Naive thymus-derived CD8-positive, alpha-beta T cell (primary cell): ENCODE measurements at regions not wholly inside any gene's neighbourhood (a gene's known extent, or its start where the extent isn't known, plus 50 kb on each side); places are given as distances from the start of the nearest gene placed in this dataset.

Source experiments
- ATAC-seq, 2 donors: fragments of 150-1000 bp; cut with Tn5 transposase in 1 of 2; sonication (Bioruptor Pico), chemical (Tn5 transposase) in 1 of 2; 1 replicate in 1 of 2; 2 replicates in 1 of 2; pipeline ENCODE4 v1.10.0; 2021; ENCODE audit warnings: mild to moderate bottlenecking in 2 of 2, moderate library complexity in 2 of 2
- POLR2A ChIA-PET: fragments of 350-600 bp; sonication (Branson Sonifier 250); formaldehyde crosslinking; loops from one replicate; lab custom pipeline; 2021; ENCODE audit warnings: antibody characterized with exemption; lab: Charles Lee
- DNase-seq, 10 donors: peaks; one replicate each; pipeline versions ENCODE4 v3.0.0 to v3.0.0-alpha.2; 2020 to 2022
- H3K27ac Mint-ChIP-seq, 10 donors: one replicate each; pipeline ENCODE4 v1.8.0; 2020 to 2022; ENCODE audit warnings: mild to moderate bottlenecking in 10 of 10, mixed read lengths in 10 of 10, moderate library complexity in 4 of 10, inconsistent platforms in 1 of 10
- H3K27me3 Mint-ChIP-seq, 5 donors: one replicate each; pipeline ENCODE4 v1.8.0; 2021 to 2022; ENCODE audit warnings: mixed read lengths in 5 of 5
- H3K36me3 Mint-ChIP-seq, 3 donors: one replicate each; pipeline ENCODE4 v1.8.0; 2020 to 2022; ENCODE audit warnings: mixed read lengths in 3 of 3, mild to moderate bottlenecking in 2 of 3, inconsistent platforms in 1 of 3
- H3K4me1 Mint-ChIP-seq, 4 donors: one replicate each; pipeline ENCODE4 v1.8.0; 2021 to 2022; ENCODE audit warnings: mixed read lengths in 4 of 4
- H3K4me3 Mint-ChIP-seq, 10 donors: one replicate each; pipeline ENCODE4 v1.8.0; 2020 to 2022; ENCODE audit warnings: mild to moderate bottlenecking in 10 of 10, mixed read lengths in 10 of 10, moderate library complexity in 6 of 10, inconsistent platforms in 1 of 10
- H3K9me3 Mint-ChIP-seq, 9 donors: one replicate each; pipeline ENCODE4 v1.8.0; 2020 to 2022; ENCODE audit warnings: mixed read lengths in 9 of 9, mild to moderate bottlenecking in 3 of 9, inconsistent platforms in 1 of 9, moderate library complexity in 1 of 9

- H3K27me3 Mint-ChIP-seq, result peaks cover 0 to 8% (median 0%) of the 10 kb centered on the region in 5 donors
- ATAC-seq (no peak), DNase-seq (no peak)
- H3K4me1 Mint-ChIP-seq, result no peaks in the 10 kb centered on the region
- POLR2A ChIA-PET, result no interaction called here
- no peak overlapping the region for H3K27ac Mint-ChIP-seq
- H3K4me3 Mint-ChIP-seq, result no peak overlapping the region
- H3K36me3 Mint-ChIP-seq, result peaks cover 0 to 5% (median 0%) of the 10 kb centered on the region in 3 donors
- peaks cover 0 to 27% (median 14%) of the 10 kb centered on the region in 9 donors for H3K9me3 Mint-ChIP-seq
Observed at GRCh38 chr18:37641573-37641972, 76.0 kb upstream of the CELF4 start.

DNA sequence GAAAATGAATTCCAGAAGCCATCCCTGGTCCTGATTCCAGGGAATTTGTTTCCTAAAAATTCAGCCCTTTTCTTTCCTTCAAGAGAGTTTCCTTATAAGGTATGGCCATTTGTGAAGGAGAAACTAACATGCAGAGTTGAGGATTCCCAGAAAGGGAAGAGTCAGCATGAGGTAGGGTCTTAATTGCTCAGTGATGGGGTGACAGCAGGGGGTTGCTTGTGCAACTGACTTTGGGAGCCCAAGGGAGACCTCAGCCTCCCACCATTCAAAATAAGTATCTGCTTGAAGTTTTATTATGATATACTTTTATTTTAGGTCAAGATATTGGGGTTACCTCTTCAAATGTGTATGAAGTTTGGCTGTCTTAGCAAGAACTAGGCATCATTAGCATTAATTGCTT is 74.9 kb upstream of the CELF4 start:
- H3K27me3 Mint-ChIP-seq, result peaks cover 0 to 8% (median 0%) of the 10 kb centered on the region in 5 donors
- DNase-seq (no peak), ATAC-seq (no peak)
- POLR2A ChIA-PET, result no interaction called here
- no peak overlapping the region for H3K27ac Mint-ChIP-seq
- peaks cover 0 to 5% (median 0%) of the 10 kb centered on the region in 3 donors for H3K36me3 Mint-ChIP-seq
- H3K9me3 Mint-ChIP-seq, result peaks cover 0 to 20% (median 13%) of the 10 kb centered on the region in 9 donors
- H3K4me1 Mint-ChIP-seq, result no peaks in the 10 kb centered on the region
- H3K4me3 Mint-ChIP-seq, result no peak overlapping the region

- POLR2A ChIA-PET, result no interaction called here
- Mint-ChIP-seq H3K4me3 (no peak overlapping the region), H3K27me3 (peaks cover 0 to 12% (median 0%) of the 10 kb centered on the region in 5 donors), H3K27ac (no peak overlapping the region), H3K36me3 (no peaks in the 10 kb centered on the region), H3K4me1 (no peaks in the 10 kb centered on the region), H3K9me3 (peaks cover 0 to 18% (median 10%) of the 10 kb centered on the region in 9 donors)
- DNase-seq, result no peak
- no peak for ATAC-seq
Observed at GRCh38 chr18:37639846-37640245, 74.2 kb upstream of the CELF4 start.

DNA sequence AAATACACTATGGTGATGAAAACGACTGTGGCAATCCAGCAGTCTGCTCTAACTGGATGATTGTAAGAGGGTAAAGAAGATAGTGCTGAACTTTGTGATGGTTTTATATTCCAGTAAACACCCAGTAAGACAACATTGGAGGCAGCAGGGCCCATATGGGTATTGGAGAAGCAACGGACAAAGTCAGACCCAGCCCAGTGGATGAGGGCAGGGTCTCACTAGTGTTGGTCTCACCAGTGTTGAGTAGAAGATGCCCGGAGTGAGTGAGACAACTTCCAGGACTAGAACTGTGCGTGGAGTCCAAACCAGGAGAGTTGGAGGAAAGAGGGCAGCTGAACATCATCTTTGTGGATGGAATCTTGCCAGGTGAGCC is 71.9 kb upstream of the CELF4 start:
- H3K4me3 Mint-ChIP-seq, result no peak overlapping the region

DNA sequence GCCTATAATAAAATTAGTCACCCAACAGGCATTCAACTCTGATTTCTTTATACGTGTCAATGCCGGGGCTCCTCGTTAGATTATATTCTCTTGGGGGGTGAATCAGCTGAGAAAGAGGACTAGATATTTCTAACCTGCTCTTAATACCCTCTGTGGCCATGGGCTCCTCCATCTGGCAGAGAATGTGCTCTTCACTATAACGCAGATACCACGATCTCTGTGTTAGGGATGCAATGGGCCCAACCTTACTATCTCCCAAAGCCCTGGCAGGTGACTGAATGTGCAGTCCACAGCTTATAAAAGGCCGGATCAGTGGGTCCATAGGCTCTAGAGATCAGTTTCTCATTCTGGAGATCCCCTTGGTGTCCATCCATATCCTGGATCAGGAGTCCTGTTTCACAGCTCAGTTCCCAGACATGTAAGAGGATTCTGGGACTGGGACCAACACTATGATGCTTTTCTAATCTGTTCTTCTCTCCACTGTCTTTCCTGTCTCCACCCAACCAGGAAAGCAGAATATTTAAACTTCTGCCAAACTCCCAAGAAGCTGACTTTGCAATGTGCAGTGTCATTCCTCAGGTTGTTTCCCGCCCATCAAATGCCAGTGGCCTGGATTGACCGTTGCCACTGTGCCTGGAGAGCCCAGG is 71.4 kb upstream of the CELF4 start:
- no peaks in the 10 kb centered on the region for H3K4me1 Mint-ChIP-seq
- H3K4me3 Mint-ChIP-seq, result no peak overlapping the region
- H3K27me3 Mint-ChIP-seq, result peaks cover 0 to 17% (median 0%) of the 10 kb centered on the region in 5 donors
- peaks cover 0 to 13% (median 0%) of the 10 kb centered on the region in 9 donors for H3K9me3 Mint-ChIP-seq
- DNase-seq, result no peak
- POLR2A ChIA-PET, result interaction anchor here (0.6 kb wide), 1 partner anchor 81 kb away, joined by 3 read pairs; no protein-coding TSS in a partner anchor
- no peak overlapping the region for H3K27ac Mint-ChIP-seq
- H3K36me3 Mint-ChIP-seq, result no peaks in the 10 kb centered on the region
- no peak for ATAC-seq

More for the DNA sequence above, 71.9 kb upstream of the CELF4 start:
- Mint-ChIP-seq H3K36me3 (no peaks in the 10 kb centered on the region), H3K9me3 (peaks cover 0 to 11% (median 1%) of the 10 kb centered on the region in 9 donors), H3K27ac (no peak overlapping the region), H3K4me1 (no peaks in the 10 kb centered on the region), H3K27me3 (peaks cover 0 to 17% (median 0%) of the 10 kb centered on the region in 5 donors)
- DNase-seq, result no peak
- POLR2A ChIA-PET, result no interaction called here
- no peak for ATAC-seq

DNA sequence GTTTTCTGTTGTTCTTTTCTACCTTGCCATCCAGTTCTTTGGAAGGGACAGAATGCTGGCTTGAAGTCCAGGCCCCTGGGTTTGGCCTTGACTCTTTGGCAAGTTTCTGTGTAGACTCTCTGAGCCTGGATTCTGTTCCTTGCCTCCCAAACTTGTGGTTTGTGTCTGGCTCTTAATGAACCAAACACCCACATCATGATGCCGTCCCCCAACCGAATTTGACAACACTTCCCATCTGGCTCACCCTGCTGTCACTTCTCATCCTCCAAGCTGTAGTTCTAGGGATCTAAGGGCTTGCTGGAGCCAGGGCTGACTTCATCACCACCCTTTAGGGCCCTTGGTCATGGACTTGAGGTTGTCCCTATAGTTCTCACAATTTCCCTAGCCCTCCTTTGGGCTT is 68.9 kb upstream of the CELF4 start:
- Mint-ChIP-seq H3K9me3 (peaks cover 0 to 12% (median 0%) of the 10 kb centered on the region in 9 donors), H3K4me1 (no peaks in the 10 kb centered on the region), H3K27me3 (peaks cover 0 to 13% (median 0%) of the 10 kb centered on the region in 5 donors), H3K4me3 (no peak overlapping the region), H3K27ac (no peak overlapping the region), H3K36me3 (no peaks in the 10 kb centered on the region)
- ATAC-seq (no peak), DNase-seq (no peak)
- POLR2A ChIA-PET, result no interaction called here

DNA sequence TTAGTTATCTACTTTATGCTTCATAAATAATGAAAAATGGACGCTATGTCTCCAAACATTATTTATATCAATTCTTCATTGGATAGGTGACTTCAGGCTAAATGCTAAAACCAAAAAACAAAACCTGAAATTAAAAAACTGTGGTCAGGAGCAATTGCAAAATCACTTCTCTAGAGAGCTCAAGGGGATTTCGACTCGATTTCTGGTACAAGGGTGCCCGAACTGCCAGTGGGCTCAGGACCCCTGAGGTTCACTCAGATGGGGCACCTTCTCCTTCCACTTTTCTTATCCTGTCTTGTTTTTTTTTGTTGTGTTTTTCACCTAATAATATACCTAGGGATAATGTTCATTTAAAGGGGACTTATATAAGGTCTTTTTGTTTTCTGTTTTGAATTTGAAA is 65.8 kb upstream of the CELF4 start:
- ATAC-seq, result no peak

DNA sequence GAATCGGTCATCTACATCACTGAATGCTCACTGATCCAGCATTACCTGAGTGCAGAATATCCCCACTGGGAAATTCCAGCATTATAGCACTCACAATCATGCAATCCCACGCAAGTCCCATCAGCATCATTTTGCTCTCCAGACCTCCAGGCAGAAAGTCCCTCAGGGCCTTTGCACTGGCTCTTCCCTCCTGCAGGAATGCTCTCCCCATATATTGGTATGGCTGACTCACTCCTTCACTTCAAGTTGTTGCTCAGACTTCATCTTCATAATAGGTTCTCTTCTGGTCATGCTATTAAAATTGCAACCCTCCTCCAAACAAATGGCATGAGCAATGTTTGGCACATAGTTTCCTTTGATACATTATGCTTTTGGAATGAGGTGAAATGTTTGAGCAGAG is 64.7 kb upstream of the CELF4 start:
- Mint-ChIP-seq H3K36me3 (no peaks in the 10 kb centered on the region), H3K9me3 (peaks cover 0 to 9% (median 0%) of the 10 kb centered on the region in 9 donors), H3K4me3 (no peak overlapping the region), H3K4me1 (no peaks in the 10 kb centered on the region), H3K27me3 (peaks cover 0 to 10% (median 2%) of the 10 kb centered on the region in 5 donors), H3K27ac (no peak overlapping the region)
- no peak for ATAC-seq
- no peak for DNase-seq
- POLR2A ChIA-PET, result no interaction called here

More for the DNA sequence above, 65.8 kb upstream of the CELF4 start:
- POLR2A ChIA-PET, result no interaction called here
- H3K27ac Mint-ChIP-seq, result no peak overlapping the region
- H3K36me3 Mint-ChIP-seq, result no peaks in the 10 kb centered on the region
- no peaks in the 10 kb centered on the region for H3K4me1 Mint-ChIP-seq
- H3K27me3 Mint-ChIP-seq, result peaks cover 0 to 10% (median 2%) of the 10 kb centered on the region in 5 donors
- DNase-seq, result no peak
- no peak overlapping the region for H3K4me3 Mint-ChIP-seq
- peaks cover 0 to 9% (median 0%) of the 10 kb centered on the region in 9 donors for H3K9me3 Mint-ChIP-seq

DNA sequence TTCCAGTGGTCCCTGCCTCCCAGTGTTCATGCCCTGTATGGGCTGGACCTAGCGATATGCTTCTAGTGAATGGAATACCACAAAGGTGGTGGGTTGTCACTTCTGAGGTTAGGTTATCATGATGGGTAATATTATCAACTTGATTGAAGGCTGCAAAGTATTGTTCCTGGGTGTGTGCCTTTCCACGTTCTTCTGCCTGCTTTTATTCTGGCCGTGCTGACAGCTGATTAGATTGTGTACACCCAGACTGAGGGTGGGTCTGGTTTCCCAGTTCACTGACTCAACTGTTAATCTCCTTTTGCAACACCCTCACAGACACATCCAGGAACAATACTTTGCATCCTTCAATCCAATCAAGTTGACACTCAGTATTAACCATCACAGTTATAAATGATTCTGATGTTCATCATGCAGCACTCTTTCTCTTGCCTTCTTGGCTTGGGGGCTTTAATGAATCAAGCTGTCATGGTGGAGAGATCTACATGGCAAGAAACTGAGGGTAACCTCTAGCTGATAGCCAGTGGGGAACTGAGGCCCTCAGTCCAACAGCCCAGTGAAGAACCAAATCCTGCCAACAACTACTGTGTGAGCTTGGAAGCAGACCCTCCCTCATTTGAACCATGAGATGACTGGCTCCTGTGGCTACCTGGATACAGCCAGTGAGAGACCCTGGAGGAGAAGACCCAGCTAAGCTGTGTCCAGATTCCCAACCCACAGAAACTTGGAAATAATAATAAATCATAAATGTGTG is 63.0 kb upstream of the CELF4 start:
- Mint-ChIP-seq H3K27me3 (peaks cover 2 to 6% (median 4%) of the 10 kb centered on the region in 5 donors), H3K4me3 (no peak overlapping the region), H3K4me1 (no peaks in the 10 kb centered on the region), H3K27ac (no peak overlapping the region), H3K36me3 (no peaks in the 10 kb centered on the region), H3K9me3 (peaks cover 0 to 6% (median 0%) of the 10 kb centered on the region in 9 donors)
- DNase-seq (no peak), ATAC-seq (no peak)
- POLR2A ChIA-PET, result no interaction called here

DNA sequence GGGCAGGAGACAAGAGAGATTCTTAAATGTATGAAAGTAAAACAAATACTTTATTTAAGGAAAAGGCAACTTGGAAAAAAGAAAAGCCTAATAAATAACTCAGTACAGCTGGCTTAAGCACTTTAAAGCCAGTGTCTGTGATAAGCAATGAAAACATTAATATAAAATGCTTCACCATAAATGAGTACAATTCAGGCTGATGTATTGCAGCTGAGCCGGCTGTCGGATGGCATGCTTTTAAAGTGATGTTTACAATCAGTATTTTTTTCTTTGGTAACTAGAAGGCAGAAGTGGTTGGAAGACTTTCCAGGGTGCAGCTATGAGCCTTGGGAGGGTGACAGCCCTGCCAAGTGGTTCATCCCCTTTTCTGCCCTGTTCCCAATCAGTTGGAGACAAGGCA is 58.7 kb upstream of the CELF4 start:
- Mint-ChIP-seq H3K4me1 (no peaks in the 10 kb centered on the region), H3K36me3 (no peaks in the 10 kb centered on the region), H3K27me3 (peaks cover 2 to 12% (median 5%) of the 10 kb centered on the region in 5 donors), H3K9me3 (peaks cover 0 to 14% (median 0%) of the 10 kb centered on the region in 9 donors), H3K4me3 (no peak overlapping the region), H3K27ac (no peak overlapping the region)
- no peak for DNase-seq
- POLR2A ChIA-PET, result no interaction called here
- ATAC-seq, result no peak

DNA sequence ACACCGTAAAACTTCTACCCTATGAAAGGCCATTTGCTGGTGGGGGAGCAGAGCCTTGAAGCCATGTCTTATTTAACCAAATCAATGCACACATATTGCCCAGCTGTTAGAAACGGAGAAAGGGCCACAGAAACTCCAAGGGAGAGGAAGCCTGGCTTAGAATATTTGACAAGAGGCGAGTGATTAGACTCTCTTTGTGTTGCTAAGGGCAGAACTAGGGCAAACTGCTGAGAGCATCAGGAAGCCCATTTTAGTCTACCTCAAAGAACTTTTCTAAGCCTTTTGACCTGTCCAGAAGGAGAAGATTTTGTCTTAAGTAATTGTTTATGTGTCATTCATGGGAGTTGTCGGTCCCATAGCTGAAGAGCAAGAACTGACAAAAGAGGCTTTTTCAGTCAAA is 54.4 kb upstream of the CELF4 start:
- Mint-ChIP-seq H3K4me3 (no peak overlapping the region), H3K9me3 (peaks cover 0 to 14% (median 1%) of the 10 kb centered on the region in 9 donors), H3K27me3 (peaks cover 0 to 12% (median 3%) of the 10 kb centered on the region in 5 donors), H3K27ac (no peak overlapping the region), H3K4me1 (no peaks in the 10 kb centered on the region), H3K36me3 (no peaks in the 10 kb centered on the region)
- no peak for DNase-seq
- POLR2A ChIA-PET, result no interaction called here
- ATAC-seq, result no peak

- Mint-ChIP-seq H3K4me3 (no peak overlapping the region), H3K27me3 (peaks cover 0 to 2% (median 0%) of the 10 kb centered on the region in 5 donors), H3K36me3 (no peaks in the 10 kb centered on the region), H3K9me3 (peaks cover 0 to 5% (median 0%) of the 10 kb centered on the region in 9 donors), H3K4me1 (no peaks in the 10 kb centered on the region), H3K27ac (no peak overlapping the region)
- ATAC-seq, result no peak
- no peak for DNase-seq
- POLR2A ChIA-PET, result no interaction called here
Observed at GRCh38 chr18:37617623-37618022, 52.0 kb upstream of the CELF4 start.
